SK-N-SH (cell line): ENCODE measurements at regions not wholly inside any gene's neighbourhood (a gene's known extent, or its start where the extent isn't known, plus 50 kb on each side); places are given as distances from the start of the nearest gene placed in this dataset.

Experiments
- CTCF ChIA-PET: fragments of 300-600, 350-600 bp; formaldehyde crosslinking; extraction: SDS; loops from one replicate; lab custom pipeline; 2021; lab: Yijun Ruan, JAX
- POLR2A ChIA-PET: fragments of 350-600 bp; sonication (Branson Sonifier 250); formaldehyde crosslinking; extraction: SDS; loops from one replicate; lab custom pipeline; 2020; ENCODE audit warnings: antibody characterized with exemption, inconsistent platforms; lab: Yijun Ruan, JAX
- DNase-seq: peaks from one replicate; pipeline ENCODE4 v3.0.0; 2012
- H2AFZ ChIP-seq: fragments of 200-600 bp; sonication (generic); 2 replicates; pipeline ENCODE4 v1.8.1; 2016; ENCODE audit warnings: antibody characterized with exemption, mild to moderate bottlenecking, low read depth
- H3F3A ChIP-seq: fragments of 200-600 bp; sonication (generic); replicated peaks from 2 replicates; pipeline ENCODE3; 2016; ENCODE audit warnings: antibody characterized with exemption, mild to moderate bottlenecking; ENCODE audit not compliant: insufficient read depth
- H3K27ac ChIP-seq, 2 experiments: fragments of 200-500 bp in 1 of 2; fragments of 200-600 bp in 1 of 2; sonication (Bioruptor generic) in 1 of 2; sonication (generic), shearing (Covaris generic) in 1 of 2; 2 replicates each; pipeline versions ENCODE4 v1.5.1 to v1.6.1; 2014 to 2016; ENCODE audit warnings: low read depth in 2 of 2, inconsistent platforms in 1 of 2, low read length in 1 of 2, mild to moderate bottlenecking in 1 of 2, mixed read lengths in 1 of 2
- H3K27me3 ChIP-seq: fragments of 200-600 bp; sonication (generic), shearing (Covaris generic); 2 replicates; pipeline ENCODE4 v1.6.1; 2016; ENCODE audit warnings: mixed run types; ENCODE audit not compliant: insufficient read depth
- H3K36me3 ChIP-seq, 2 experiments: fragments of 200-500 bp in 1 of 2; fragments of 200-600 bp in 1 of 2; sonication (Bioruptor generic) in 1 of 2; sonication (generic) in 1 of 2; replicated peaks in 1 of 2; 2 replicates each; pipeline versions ENCODE3 to v1.5.1; 2014 to 2016; ENCODE audit warnings: low read length in 1 of 2, mild to moderate bottlenecking in 1 of 2; ENCODE audit not compliant: insufficient read depth in 2 of 2, control insufficient read depth in 1 of 2
- H3K4me1 ChIP-seq, 2 experiments: fragments of 200-500 bp in 1 of 2; fragments of 200-600 bp in 1 of 2; sonication (Bioruptor generic) in 1 of 2; sonication (generic), shearing (Covaris generic) in 1 of 2; 2 replicates each; pipeline versions ENCODE4 v1.5.1 to v1.6.1; 2014 to 2016; ENCODE audit warnings: low read depth in 1 of 2, low read length in 1 of 2, mixed run types in 1 of 2; ENCODE audit not compliant: insufficient read depth in 2 of 2, control insufficient read depth in 1 of 2
- H3K4me2 ChIP-seq: fragments of 200-600 bp; sonication (generic), shearing (Covaris generic); 2 replicates; pipeline ENCODE4 v1.6.1; 2017; ENCODE audit warnings: mixed run types
- H3K4me3 ChIP-seq, 2 experiments: fragments of 200-500 bp in 1 of 2; fragments of 200-600 bp in 1 of 2; sonication (Bioruptor generic) in 1 of 2; sonication (generic), shearing (Covaris generic) in 1 of 2; 2 replicates each; pipeline versions ENCODE4 v1.5.1 to v1.8.1; 2014 to 2016; ENCODE audit warnings: low read depth in 2 of 2, inconsistent platforms in 1 of 2, low read length in 1 of 2, mild to moderate bottlenecking in 1 of 2, mixed read lengths in 1 of 2, moderate library complexity in 1 of 2
- H3K79me2 ChIP-seq: fragments of 200-600 bp; sonication (generic); 2 replicates; pipeline ENCODE4 v1.8.1; 2017; ENCODE audit warnings: mild to moderate bottlenecking; ENCODE audit not compliant: insufficient read depth
- H3K9ac ChIP-seq: fragments of 200-600 bp; sonication (generic); 2 replicates; pipeline ENCODE4 v1.6.1; 2017; ENCODE audit warnings: mixed run types
- H3K9me2 ChIP-seq: fragments of 200-600 bp; sonication (generic); 2 replicates; pipeline ENCODE4 v1.6.1; 2017; ENCODE audit warnings: mixed run types
- H3K9me3 ChIP-seq: fragments of 200-600 bp; sonication (generic); 2 replicates; pipeline ENCODE4 v1.6.1; 2017; ENCODE audit warnings: mixed run types, mild to moderate bottlenecking, moderate library complexity
- H4K20me1 ChIP-seq: fragments of 200-600 bp; sonication (generic); 2 replicates; pipeline ENCODE4 v1.6.1; 2017; ENCODE audit warnings: mild to moderate bottlenecking, mixed run types; ENCODE audit not compliant: insufficient read depth
- ELF1 ChIP-seq: IDR thresholded peaks from 2 replicates; pipeline ENCODE4 v1.4.0; 2012
- FOSL2 ChIP-seq: IDR thresholded peaks from 2 replicates; pipeline ENCODE4 v1.4.0; 2012; ENCODE audit warnings: low read depth, mild to moderate bottlenecking, moderate library complexity, borderline replicate concordance
- FOXJ3 ChIP-seq: sonication (generic); formaldehyde crosslinking; IDR thresholded peaks from 2 replicates; pipeline ENCODE4 v1.5.1; 2020; ENCODE audit warnings: mild to moderate bottlenecking, missing genetic modification reagents
- GABPA ChIP-seq: IDR thresholded peaks from 2 replicates; pipeline ENCODE4 v1.4.0; 2012; ENCODE audit warnings: low read depth, mild to moderate bottlenecking
- MEF2A ChIP-seq: IDR thresholded peaks from 2 replicates; pipeline ENCODE4 v1.4.0; 2012; ENCODE audit warnings: low read depth, borderline replicate concordance
- MXI1 ChIP-seq: IDR thresholded peaks from 2 replicates; pipeline ENCODE4 v1.6.1; 2012; ENCODE audit warnings: mild to moderate bottlenecking, low read depth, low read length, improper control_type of control experiment
- NRF1 ChIP-seq: IDR thresholded peaks from 2 replicates; pipeline ENCODE4 v1.6.1; 2012; ENCODE audit warnings: low read depth, mild to moderate bottlenecking, low read length
- RXRA ChIP-seq: IDR thresholded peaks from 2 replicates; pipeline ENCODE4 v1.4.0; 2012; ENCODE audit warnings: low read depth, mild to moderate bottlenecking, borderline replicate concordance
- SIN3A ChIP-seq: IDR thresholded peaks from 2 replicates; pipeline ENCODE4 v1.6.1; 2012; ENCODE audit warnings: low read depth, mild to moderate bottlenecking, low read length, moderate library complexity, borderline replicate concordance
- SMC3 ChIP-seq: IDR thresholded peaks from 2 replicates; pipeline ENCODE4 v1.6.1; 2012; ENCODE audit warnings: low read depth, low read length, improper control_type of control experiment
- TAF1 ChIP-seq: IDR thresholded peaks from 2 replicates; pipeline ENCODE4 v1.6.1; 2012; ENCODE audit warnings: low read depth, mild to moderate bottlenecking, low read length, moderate library complexity, borderline replicate concordance
- ZBTB33 ChIP-seq: IDR thresholded peaks from 2 replicates; pipeline ENCODE4 v1.4.0; 2012; ENCODE audit warnings: low read depth, borderline replicate concordance
- WGBS: methylation state at CpG from one replicate; pipeline ENCODE4 v1.1.6; 2017; ENCODE audit warnings: low lambda C conversion rate; 5-methylcytosine and 5-hydroxymethylcytosine counted together

DNA sequence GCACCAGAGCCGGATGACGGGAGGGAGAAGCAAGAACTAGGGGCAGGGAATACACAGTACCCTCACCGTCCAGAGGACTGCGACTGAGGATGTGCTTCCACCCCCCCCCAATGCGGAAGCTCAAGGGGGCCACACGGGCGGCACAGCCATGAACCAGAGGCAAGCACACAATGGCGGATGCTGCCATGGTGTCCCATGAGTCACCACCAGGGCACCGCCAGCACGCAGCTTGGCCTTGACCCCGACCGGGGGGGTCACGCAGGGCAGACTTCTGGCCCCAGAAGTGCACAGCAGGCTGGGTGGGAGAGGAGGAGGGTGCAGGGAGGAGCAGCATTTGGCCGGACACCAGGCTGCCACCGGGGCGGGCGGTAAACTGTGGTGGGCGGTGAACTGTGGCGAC lies 83.5 kb upstream of the ZNF254 start:
- Histone ChIP-seq H3K36me3 (no peaks in the 10 kb centered on the region), H3K9ac (no peak overlapping the region), H2AFZ (no peak overlapping the region), H3K4me2 (no peak overlapping the region), H3F3A (no peaks in the 10 kb centered on the region), H3K4me1 (no peaks in the 10 kb centered on the region), H3K79me2 (no peaks in the 10 kb centered on the region), H3K4me3 (no peak overlapping the region), H3K27ac (no peak overlapping the region), H3K27me3 (no peaks in the 10 kb centered on the region), H4K20me1 (no peaks in the 10 kb centered on the region), H3K9me2 (no peaks in the 10 kb centered on the region), H3K9me3 (no peaks in the 10 kb centered on the region)
- TF ChIP-seq MXI1 (no peak), TAF1 (no peak), GABPA (no peak), SIN3A (no peak), FOXJ3 (CRISPR knock-in tag) (no peak), MEF2A (no peak), RXRA (no peak), FOSL2 (no peak)
- 46% methylated on average over 11 of the region's 19 CpGs for WGBS
- ChIA-PET CTCF (no interaction called here), POLR2A (no interaction called here)
- no peak for DNase-seq

DNA sequence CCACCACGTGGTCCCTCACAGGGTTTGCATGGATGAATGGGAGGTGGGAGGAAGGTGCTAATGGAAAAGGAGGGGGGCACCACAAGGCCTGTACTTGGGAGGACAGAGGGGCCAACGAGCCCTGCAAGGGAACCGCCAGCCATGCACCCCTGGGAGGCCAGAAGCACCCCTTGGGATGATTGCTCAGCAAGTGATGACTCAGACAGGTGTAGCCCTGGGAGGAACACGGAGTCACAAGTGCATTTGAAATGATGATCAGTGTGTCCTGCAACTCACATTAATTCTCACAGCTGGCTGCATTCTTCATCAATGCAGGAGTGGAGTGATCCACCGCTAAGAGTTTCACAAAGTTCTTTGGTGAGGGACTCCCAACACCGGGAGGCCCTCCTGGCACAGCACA lies 82.8 kb upstream of the ZNF254 start:
- H3F3A ChIP-seq: no peaks in the 10 kb centered on the region
- no peaks in the 10 kb centered on the region for H3K9me2 ChIP-seq
- TF ChIP-seq ELF1 (no peak), MEF2A (no peak), MXI1 (no peak), SMC3 (no peak), NRF1 (no peak), ZBTB33 (no peak)
- H3K9ac ChIP-seq: no peak overlapping the region
- no peak overlapping the region for H3K4me2 ChIP-seq
- H2AFZ ChIP-seq: no peak overlapping the region
- H3K4me1 ChIP-seq: no peaks in the 10 kb centered on the region
- H4K20me1 ChIP-seq: no peaks in the 10 kb centered on the region
- no peaks in the 10 kb centered on the region for H3K9me3 ChIP-seq
- CTCF ChIA-PET: no interaction called here
- POLR2A ChIA-PET: no interaction called here
- H3K79me2 ChIP-seq: no peaks in the 10 kb centered on the region
- no peak overlapping the region for H3K27ac ChIP-seq
- H3K27me3 ChIP-seq: no peaks in the 10 kb centered on the region
- 7% methylated on average over 6 of the region's 6 CpGs for WGBS
- no peaks in the 10 kb centered on the region for H3K36me3 ChIP-seq
- no peak for DNase-seq
- H3K4me3 ChIP-seq: no peak overlapping the region
